Parathyroid adenoma (tissue), 2 donors: ENCODE measurements at regions not wholly inside any gene's neighbourhood (a gene's known extent, or its start where the extent isn't known, plus 50 kb on each side); places are given as distances from the start of the nearest gene placed in this dataset.

Experiments used
- H2AFZ ChIP-seq: fragments of 300-600 bp; sonication (generic); one replicate; pipeline ENCODE4 v1.7.0; 2017; ENCODE audit warnings: antibody characterized with exemption, mild to moderate bottlenecking
- H3K27ac ChIP-seq: fragments of 300-600 bp; sonication (generic); one replicate; pipeline ENCODE4 v1.7.0; 2017
- H3K27me3 ChIP-seq: fragments of 300-600 bp; sonication (generic); one replicate; pipeline ENCODE4 v1.7.0; 2017; ENCODE audit warnings: low read length; ENCODE audit not compliant: control insufficient read depth, insufficient read depth
- H3K36me3 ChIP-seq: fragments of 300-600 bp; sonication (generic); one replicate; pipeline ENCODE4 v1.7.0; 2017; ENCODE audit warnings: low read length; ENCODE audit not compliant: control insufficient read depth, insufficient read depth
- H3K4me1 ChIP-seq: fragments of 300-600 bp; sonication (generic); one replicate; pipeline ENCODE4 v1.7.0; 2017; ENCODE audit warnings: control low read depth
- H3K4me2 ChIP-seq: fragments of 300-600 bp; sonication (generic); one replicate; pipeline ENCODE4 v1.7.0; 2017; ENCODE audit warnings: low read length
- H3K4me3 ChIP-seq: fragments of 300-600 bp; sonication (generic); one replicate; pipeline ENCODE4 v1.7.0; 2017; ENCODE audit warnings: low read depth, low read length
- H3K79me2 ChIP-seq: fragments of 300-600 bp; sonication (generic); one replicate; pipeline ENCODE4 v1.7.0; 2017; ENCODE audit warnings: control low read depth
- H3K9ac ChIP-seq: fragments of 300-600 bp; sonication (generic); one replicate; pipeline ENCODE4 v1.7.0; 2017; ENCODE audit warnings: mild to moderate bottlenecking
- H3K9me3 ChIP-seq: fragments of 300-600 bp; sonication (generic); one replicate; pipeline ENCODE4 v1.7.0; 2017; ENCODE audit warnings: low read length; ENCODE audit not compliant: control insufficient read depth
- CTCF ChIP-seq: fragments of 300-600 bp; sonication (generic); IDR thresholded peaks from one replicate; pipeline ENCODE4 v1.7.0; 2017; ENCODE audit warnings: antibody characterized with exemption, mild to moderate bottlenecking
- donor health status: primary hyperparathyroidism.

GRCh38 chr4:111016416-111016815 lies 393.5 kb upstream of the PITX2 start:
- Histone ChIP-seq H3K4me3 (no peak overlapping the region), H2AFZ (no peak overlapping the region), H3K4me2 (no peak overlapping the region), H3K27me3 (no peaks in the 10 kb centered on the region), H3K9ac (no peak overlapping the region), H3K4me1 (no peaks in the 10 kb centered on the region), H3K27ac (no peak overlapping the region), H3K9me3 (no peaks in the 10 kb centered on the region), H3K79me2 (no peaks in the 10 kb centered on the region), H3K36me3 (no peaks in the 10 kb centered on the region)
- no peak for TF ChIP-seq CTCF

- Histone ChIP-seq H3K4me2 (no peak overlapping the region), H3K4me1 (no peaks in the 10 kb centered on the region), H3K36me3 (no peaks in the 10 kb centered on the region), H3K79me2 (no peaks in the 10 kb centered on the region), H3K9me3 (no peaks in the 10 kb centered on the region), H2AFZ (no peak overlapping the region), H3K4me3 (no peak overlapping the region), H3K27ac (no peak overlapping the region), H3K9ac (no peak overlapping the region), H3K27me3 (no peaks in the 10 kb centered on the region)
- no peak for TF ChIP-seq CTCF
These were observed 395.3 kb upstream of the PITX2 start for GRCh38 chr4:111018216-111018615.

- Histone ChIP-seq H3K9me3 (no peaks in the 10 kb centered on the region), H2AFZ (no peak overlapping the region), H3K4me1 (no peaks in the 10 kb centered on the region), H3K4me2 (no peak overlapping the region), H3K79me2 (no peaks in the 10 kb centered on the region), H3K4me3 (no peak overlapping the region), H3K27me3 (no peaks in the 10 kb centered on the region), H3K9ac (no peak overlapping the region), H3K36me3 (no peaks in the 10 kb centered on the region), H3K27ac (no peak overlapping the region)
- TF ChIP-seq CTCF = no peak
These were observed 397.6 kb upstream of the PITX2 start for GRCh38 chr4:111020476-111020875.

GRCh38 chr4:111020961-111021360 lies 398.1 kb upstream of the PITX2 start:
- Histone ChIP-seq H3K36me3 (no peaks in the 10 kb centered on the region), H2AFZ (no peak overlapping the region), H3K4me1 (no peaks in the 10 kb centered on the region), H3K79me2 (no peaks in the 10 kb centered on the region), H3K27ac (no peak overlapping the region), H3K9ac (no peak overlapping the region), H3K27me3 (no peaks in the 10 kb centered on the region), H3K9me3 (no peaks in the 10 kb centered on the region), H3K4me3 (no peak overlapping the region), H3K4me2 (no peak overlapping the region)
- no peak for TF ChIP-seq CTCF

GRCh38 chr4:111022758-111023157 lies 399.9 kb upstream of the PITX2 start:
- Histone ChIP-seq H3K4me1 (no peaks in the 10 kb centered on the region), H3K79me2 (no peaks in the 10 kb centered on the region), H3K36me3 (no peaks in the 10 kb centered on the region), H3K4me2 (no peak overlapping the region), H3K4me3 (no peak overlapping the region), H3K9ac (no peak overlapping the region), H2AFZ (no peak overlapping the region), H3K9me3 (no peaks in the 10 kb centered on the region), H3K27ac (no peak overlapping the region), H3K27me3 (no peaks in the 10 kb centered on the region)
- TF ChIP-seq CTCF = no peak
